ENCODE measurements at regions not wholly inside any gene's neighbourhood (a gene's known extent, or its start where the extent isn't known, plus 50 kb on each side); places are given as distances from the start of the nearest gene placed in this dataset.

DNA sequence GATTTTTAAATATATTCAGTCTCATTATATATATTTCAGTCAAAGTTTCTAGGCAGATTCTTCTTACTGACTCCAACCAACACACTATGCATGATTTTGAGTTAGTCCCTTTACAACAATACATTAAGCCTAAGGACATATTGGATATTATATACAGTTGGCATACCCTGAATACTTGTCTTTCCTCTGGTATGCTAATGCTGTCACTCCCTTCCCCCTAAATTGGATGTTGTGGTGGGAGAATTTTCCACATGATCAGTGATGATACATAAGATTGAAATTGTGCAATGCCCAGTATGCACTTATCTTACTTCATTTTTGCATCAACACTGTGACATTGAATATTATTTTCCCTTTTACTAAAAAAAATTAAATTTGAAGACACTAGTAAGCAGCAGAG lies 935.2 kb downstream of the PCDH7 start:
- TF ChIP-seq EP300 (IDR thresholded peaks at IDR 0.05) = no peak
- TF ChIP-seq, protein P1, sequence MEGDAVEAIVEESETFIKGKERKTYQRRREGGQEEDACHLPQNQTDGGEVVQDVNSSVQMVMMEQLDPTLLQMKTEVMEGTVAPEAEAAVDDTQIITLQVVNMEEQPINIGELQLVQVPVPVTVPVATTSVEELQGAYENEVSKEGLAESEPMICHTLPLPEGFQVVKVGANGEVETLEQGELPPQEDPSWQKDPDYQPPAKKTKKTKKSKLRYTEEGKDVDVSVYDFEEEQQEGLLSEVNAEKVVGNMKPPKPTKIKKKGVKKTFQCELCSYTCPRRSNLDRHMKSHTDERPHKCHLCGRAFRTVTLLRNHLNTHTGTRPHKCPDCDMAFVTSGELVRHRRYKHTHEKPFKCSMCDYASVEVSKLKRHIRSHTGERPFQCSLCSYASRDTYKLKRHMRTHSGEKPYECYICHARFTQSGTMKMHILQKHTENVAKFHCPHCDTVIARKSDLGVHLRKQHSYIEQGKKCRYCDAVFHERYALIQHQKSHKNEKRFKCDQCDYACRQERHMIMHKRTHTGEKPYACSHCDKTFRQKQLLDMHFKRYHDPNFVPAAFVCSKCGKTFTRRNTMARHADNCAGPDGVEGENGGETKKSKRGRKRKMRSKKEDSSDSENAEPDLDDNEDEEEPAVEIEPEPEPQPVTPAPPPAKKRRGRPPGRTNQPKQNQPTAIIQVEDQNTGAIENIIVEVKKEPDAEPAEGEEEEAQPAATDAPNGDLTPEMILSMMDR (IDR thresholded peaks at IDR 0.05) = no peak
